ENCODE measurements at regions not wholly inside any gene's neighbourhood (a gene's known extent, or its start where the extent isn't known, plus 50 kb on each side); places are given as distances from the start of the nearest gene placed in this dataset.

- no peak overlapping the region for H3K4ac ChIP-seq (ENCODE audit: low read depth, low read length)
- H3K4me2 ChIP-seq (ENCODE audit: insufficient read depth, insufficient read length, low read length), result no peak overlapping the region
- no peak overlapping the region for H3K27ac ChIP-seq (ENCODE audit: insufficient read length, low read depth, low read length)
- no peaks in the 10 kb centered on the region; the same call in 1 of the 2 replicates for H3K79me2 ChIP-seq (ENCODE audit: insufficient read depth, low read length)
- H4K20me1 ChIP-seq (ENCODE audit: control insufficient read depth, insufficient read depth, insufficient read length), result no peaks in the 10 kb centered on the region
- H3K79me1 ChIP-seq (ENCODE audit: insufficient read depth, low read depth, low read length, poor library complexity, severe bottlenecking), result no peaks in the 10 kb centered on the region
- peaks cover 17 to 22% of the 10 kb centered on the region in 2 experiments for H3K4me1 Mint-ChIP-seq
- no peaks in the 10 kb centered on the region for H3K23me2 ChIP-seq (ENCODE audit: insufficient read length, low read depth, low read length, poor library complexity, severe bottlenecking)
- H2BK12ac ChIP-seq (ENCODE audit: insufficient read length, low read depth, low read length), result no peak overlapping the region
- H3K9me3 ChIP-seq (ENCODE audit: control insufficient read depth, low read depth, low read length), result no peaks in the 10 kb centered on the region
- no peak overlapping the region for H3K18ac ChIP-seq (ENCODE audit: insufficient read length, low read depth, low read length)
- H2BK20ac ChIP-seq (ENCODE audit: low read depth, low read length, poor library complexity, severe bottlenecking), result no peak overlapping the region
- H3T11ph ChIP-seq (ENCODE audit: low read length), result no peak overlapping the region
- no peak overlapping the region for H3K9ac ChIP-seq (ENCODE audit: extremely low read depth, insufficient read length, low read length)
- H3K27me3 Mint-ChIP-seq (ENCODE audit: low read depth), result peaks cover 4% of the 10 kb centered on the region
- no peak overlapping the region for H3K27ac Mint-ChIP-seq
- H3K4me1 ChIP-seq (ENCODE audit: insufficient read depth, low read length), result no peaks in the 10 kb centered on the region
- TF ChIP-seq, protein P1, sequence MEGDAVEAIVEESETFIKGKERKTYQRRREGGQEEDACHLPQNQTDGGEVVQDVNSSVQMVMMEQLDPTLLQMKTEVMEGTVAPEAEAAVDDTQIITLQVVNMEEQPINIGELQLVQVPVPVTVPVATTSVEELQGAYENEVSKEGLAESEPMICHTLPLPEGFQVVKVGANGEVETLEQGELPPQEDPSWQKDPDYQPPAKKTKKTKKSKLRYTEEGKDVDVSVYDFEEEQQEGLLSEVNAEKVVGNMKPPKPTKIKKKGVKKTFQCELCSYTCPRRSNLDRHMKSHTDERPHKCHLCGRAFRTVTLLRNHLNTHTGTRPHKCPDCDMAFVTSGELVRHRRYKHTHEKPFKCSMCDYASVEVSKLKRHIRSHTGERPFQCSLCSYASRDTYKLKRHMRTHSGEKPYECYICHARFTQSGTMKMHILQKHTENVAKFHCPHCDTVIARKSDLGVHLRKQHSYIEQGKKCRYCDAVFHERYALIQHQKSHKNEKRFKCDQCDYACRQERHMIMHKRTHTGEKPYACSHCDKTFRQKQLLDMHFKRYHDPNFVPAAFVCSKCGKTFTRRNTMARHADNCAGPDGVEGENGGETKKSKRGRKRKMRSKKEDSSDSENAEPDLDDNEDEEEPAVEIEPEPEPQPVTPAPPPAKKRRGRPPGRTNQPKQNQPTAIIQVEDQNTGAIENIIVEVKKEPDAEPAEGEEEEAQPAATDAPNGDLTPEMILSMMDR (conservative IDR thresholded peaks at IDR 0.05), result no peak
- H3K56ac ChIP-seq (ENCODE audit: insufficient read length, low read depth, low read length), result no peak overlapping the region
- no CpG with 5 or more reads among the region's 7 CpGs for WGBS (ENCODE audit: extremely low coverage, insufficient read length, low lambda C conversion rate)
- no peak overlapping the region for H3K23ac ChIP-seq (ENCODE audit: insufficient read length, low read depth, low read length)
- no peak overlapping the region for H3K4me3 Mint-ChIP-seq
- no peak overlapping the region for H2BK15ac ChIP-seq (ENCODE audit: low read depth, low read length)
- no peak overlapping the region for H2AK5ac ChIP-seq (ENCODE audit: insufficient read length, low read length)
- H3K36me3 Mint-ChIP-seq (ENCODE audit: insufficient read depth in 1 of 3, low read depth in 3 of 3), result peaks cover 10 to 12% (median 11%) of the 10 kb centered on the region in 3 experiments
- H4K8ac ChIP-seq (replicated peaks; ENCODE audit: insufficient read length, low read depth, low read length), result no peak overlapping the region
- no peak overlapping the region for H2BK5ac ChIP-seq (ENCODE audit: insufficient read length, low read length)
- H2AFZ ChIP-seq (ENCODE audit: low read length), result no peak overlapping the region
- H4K91ac ChIP-seq (ENCODE audit: insufficient read length, low read depth, low read length), result no peak overlapping the region
- H4K5ac ChIP-seq (ENCODE audit: insufficient read length, low read depth, low read length), result no peak overlapping the region
- H3K27me3 ChIP-seq (ENCODE audit: insufficient read depth, low read length), result no peaks in the 10 kb centered on the region
- H2BK120ac ChIP-seq (ENCODE audit: low read depth, low read length, poor library complexity, severe bottlenecking), result no peak overlapping the region
- H3K14ac ChIP-seq (ENCODE audit: insufficient read depth, low read length), result no peak overlapping the region
- DNase-seq, result no peak
- H3K9me3 Mint-ChIP-seq, result peaks cover 1 to 9% of the 10 kb centered on the region in 2 experiments
Observed at GRCh38 chr11:70762810-70763209, 364.5 kb downstream of the CTTN start.
